PC-3 (cell line): ENCODE measurements at regions not wholly inside any gene's neighbourhood (a gene's known extent, or its start where the extent isn't known, plus 50 kb on each side); places are given as distances from the start of the nearest gene placed in this dataset.

Source experiments
- CTCF ChIP-seq: fragments of 300-600 bp; sonication (generic); conservative IDR thresholded peaks from 2 replicates; pipeline ENCODE4 v1.5.1; 2017; ENCODE audit warnings: antibody characterized with exemption, low read depth, mild to moderate bottlenecking, low read length
- EZH2phosphoT487 ChIP-seq: fragments of 300-600 bp; sonication (generic); IDR thresholded peaks from 2 replicates; pipeline ENCODE4 v1.6.1; 2018; ENCODE audit warnings: mild to moderate bottlenecking, antibody characterized with exemption, low read length, borderline replicate concordance

GRCh38 chr1:38718031-38718430 lies 141.5 kb downstream of the RRAGC start:
- TF ChIP-seq CTCF (no peak), EZH2phosphoT487 (no peak)
